ENCODE measurements at regions not wholly inside any gene's neighbourhood (a gene's known extent, or its start where the extent isn't known, plus 50 kb on each side); places are given as distances from the start of the nearest gene placed in this dataset.

DNA sequence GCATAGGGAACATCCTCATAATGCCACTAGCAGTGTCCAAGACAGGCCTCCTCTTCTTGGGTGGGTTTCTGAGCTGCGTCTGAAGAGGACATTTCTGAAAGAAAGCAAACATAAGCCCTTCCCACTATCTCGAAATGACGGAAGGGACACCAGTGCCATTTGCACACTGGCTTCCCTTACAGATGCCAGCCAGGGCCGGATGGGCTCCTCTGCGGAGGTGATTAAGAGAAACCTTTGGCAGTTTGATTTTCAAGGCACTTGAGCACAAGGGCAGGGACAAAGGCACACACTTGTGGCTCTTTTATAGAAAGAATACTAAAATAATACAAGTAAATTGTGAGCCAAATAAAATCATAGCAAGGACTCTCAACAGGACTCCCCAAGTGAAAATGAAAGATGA lies 106.6 kb upstream of the CELF2 start:
- H3K4ac ChIP-seq (ENCODE audit: low read length), result no peak overlapping the region
- H4K8ac ChIP-seq (ENCODE audit: low read depth, low read length), result no peak overlapping the region
- WGBS, 2 donors (ENCODE audit: extremely low coverage in 2 of 2, insufficient read length in 2 of 2, insufficient replicate concordance in 1 of 2), result no CpG with 5 or more reads among the region's 5 CpGs
- H3K4me3 ChIP-seq (ENCODE audit: low read length in 2 of 2), result no peak overlapping the region
- no peak overlapping the region for H3K9ac ChIP-seq (ENCODE audit: low read depth, low read length, poor library complexity)
- H4K91ac ChIP-seq (ENCODE audit: low read depth, low read length, poor library complexity), result no peak overlapping the region
- H3K27ac ChIP-seq (replicated peaks; ENCODE audit: low read length), result no peak overlapping the region
- no peak overlapping the region for H2BK120ac ChIP-seq (ENCODE audit: low read depth, low read length)
- no peaks in the 10 kb centered on the region for H3K36me3 ChIP-seq (replicated peaks in 1 of 2; ENCODE audit: control insufficient read depth in 2 of 2, insufficient read depth in 2 of 2, low read length in 2 of 2)
- no peak overlapping the region for H2AK5ac ChIP-seq (ENCODE audit: low read depth, low read length)
- peak overlapping the region; percentile 91 for H2AFZ ChIP-seq (ENCODE audit: low read length)
- no peak overlapping the region for H3K14ac ChIP-seq (ENCODE audit: low read length)
- H3K4me2 ChIP-seq (ENCODE audit: insufficient read depth, low read length, poor library complexity, severe bottlenecking), result no peak overlapping the region
- DNase-seq (ENCODE audit: low spot score), result no peak
- no peak overlapping the region for H3K18ac ChIP-seq (ENCODE audit: low read length)
- H2BK12ac ChIP-seq (ENCODE audit: low read length), result no peak overlapping the region
- H2BK15ac ChIP-seq (ENCODE audit: low read length), result no peak overlapping the region
- H3K9me3 ChIP-seq (replicated peaks in 1 of 2; ENCODE audit: control insufficient read depth in 2 of 2, insufficient read depth in 1 of 2, low read depth in 1 of 2, low read length in 2 of 2), result no peaks in the 10 kb centered on the region
- no peaks in the 10 kb centered on the region for H3K27me3 ChIP-seq (ENCODE audit: control insufficient read depth in 3 of 3, insufficient read depth in 3 of 3, low read depth in 1 of 3, low read length in 3 of 3)
- peaks cover 7 to 8% of the 10 kb centered on the region in 2 donors for H3K4me1 ChIP-seq (ENCODE audit: control insufficient read depth in 2 of 2, insufficient read depth in 1 of 2, low read depth in 1 of 2, low read length in 2 of 2)
- H3K23ac ChIP-seq (ENCODE audit: low read depth, low read length, poor library complexity), result no peak overlapping the region
- H3K79me1 ChIP-seq (ENCODE audit: low read depth, low read length), result no peaks in the 10 kb centered on the region
- no peak overlapping the region for H2BK5ac ChIP-seq (ENCODE audit: low read length)

DNA sequence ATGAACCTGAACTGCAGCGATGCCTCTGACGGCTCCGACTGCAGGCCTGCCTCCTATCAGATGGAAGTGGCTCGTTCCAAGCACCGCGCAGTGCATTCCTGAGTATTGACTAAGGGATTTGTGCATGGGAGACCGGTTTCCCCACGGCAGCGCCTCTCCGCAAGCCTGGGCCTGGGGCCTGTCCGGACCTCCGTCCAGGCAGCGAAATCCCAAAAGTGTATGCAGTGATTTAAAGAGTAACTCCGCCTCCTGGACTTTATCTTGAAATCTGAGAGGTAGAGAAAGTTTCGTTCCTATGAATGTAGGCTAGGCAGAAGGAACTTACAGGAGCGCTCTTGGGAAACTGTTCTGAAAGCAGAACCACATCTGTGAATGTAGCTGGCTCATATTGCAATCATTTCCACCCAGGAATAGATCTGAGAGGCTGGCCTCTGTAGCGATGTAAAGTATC lies 106.2 kb upstream of the CELF2 start:
- H3K36me3 ChIP-seq (replicated peaks in 1 of 2; ENCODE audit: control insufficient read depth in 2 of 2, insufficient read depth in 2 of 2, low read length in 2 of 2), result no peaks in the 10 kb centered on the region
- H2AK5ac ChIP-seq (ENCODE audit: low read depth, low read length), result no peak overlapping the region
- H3K14ac ChIP-seq (ENCODE audit: low read length), result no peak overlapping the region
- H3K27me3 ChIP-seq (ENCODE audit: control insufficient read depth in 3 of 3, insufficient read depth in 3 of 3, low read depth in 1 of 3, low read length in 3 of 3), result no peaks in the 10 kb centered on the region
- no peak overlapping the region for H2BK12ac ChIP-seq (ENCODE audit: low read length)
- no peaks in the 10 kb centered on the region for H3K79me1 ChIP-seq (ENCODE audit: low read depth, low read length)
- WGBS, 2 donors (ENCODE audit: extremely low coverage in 2 of 2, insufficient read length in 2 of 2, insufficient replicate concordance in 1 of 2), result no CpG with 5 or more reads among the region's 17 CpGs
- no peak overlapping the region for H3K23ac ChIP-seq (ENCODE audit: low read depth, low read length, poor library complexity)
- no peak overlapping the region for H3K4me2 ChIP-seq (ENCODE audit: insufficient read depth, low read length, poor library complexity, severe bottlenecking)
- H2BK120ac ChIP-seq (ENCODE audit: low read depth, low read length), result no peak overlapping the region
- H3K4me1 ChIP-seq (ENCODE audit: control insufficient read depth in 2 of 2, insufficient read depth in 1 of 2, low read depth in 1 of 2, low read length in 2 of 2), result peaks cover 7 to 8% of the 10 kb centered on the region in 2 donors
- no peak overlapping the region for H4K8ac ChIP-seq (ENCODE audit: low read depth, low read length)
- H3K4me3 ChIP-seq (ENCODE audit: low read length in 2 of 2), result no peak overlapping the region
- H2BK15ac ChIP-seq (ENCODE audit: low read length), result no peak overlapping the region
- H4K91ac ChIP-seq (ENCODE audit: low read depth, low read length, poor library complexity), result no peak overlapping the region
- DNase-seq (ENCODE audit: low spot score), result peak; percentile 37
- no peak overlapping the region for H2BK5ac ChIP-seq (ENCODE audit: low read length)
- peak overlapping the region; percentile 91 for H2AFZ ChIP-seq (ENCODE audit: low read length)
- no peak overlapping the region for H3K4ac ChIP-seq (ENCODE audit: low read length)
- no peaks in the 10 kb centered on the region for H3K9me3 ChIP-seq (replicated peaks in 1 of 2; ENCODE audit: control insufficient read depth in 2 of 2, insufficient read depth in 1 of 2, low read depth in 1 of 2, low read length in 2 of 2)
- no peak overlapping the region for H3K9ac ChIP-seq (ENCODE audit: low read depth, low read length, poor library complexity)
- H3K18ac ChIP-seq (ENCODE audit: low read length), result no peak overlapping the region
- no peak overlapping the region for H3K27ac ChIP-seq (replicated peaks; ENCODE audit: low read length)

- Histone ChIP-seq H3K4me3 (ENCODE audit: low read length in 2 of 2) (no peak overlapping the region), H2AFZ (ENCODE audit: low read length) (no peak overlapping the region), H4K91ac (ENCODE audit: low read depth, low read length, poor library complexity) (no peak overlapping the region), H3K36me3 (replicated peaks in 1 of 2; ENCODE audit: control insufficient read depth in 2 of 2, insufficient read depth in 2 of 2, low read length in 2 of 2) (no peaks in the 10 kb centered on the region), H2AK5ac (ENCODE audit: low read depth, low read length) (no peak overlapping the region), H2BK120ac (ENCODE audit: low read depth, low read length) (no peak overlapping the region), H3K18ac (ENCODE audit: low read length) (no peak overlapping the region), H3K14ac (ENCODE audit: low read length) (no peak overlapping the region), H4K8ac (ENCODE audit: low read depth, low read length) (no peak overlapping the region), H3K4me1 (ENCODE audit: control insufficient read depth in 2 of 2, insufficient read depth in 1 of 2, low read depth in 1 of 2, low read length in 2 of 2) (peaks cover 7 to 10% of the 10 kb centered on the region in 2 donors), H3K27ac (replicated peaks; ENCODE audit: low read length) (no peak overlapping the region), H3K23ac (ENCODE audit: low read depth, low read length, poor library complexity) (no peak overlapping the region), H2BK12ac (ENCODE audit: low read length) (no peak overlapping the region), H3K27me3 (ENCODE audit: control insufficient read depth in 3 of 3, insufficient read depth in 3 of 3, low read depth in 1 of 3, low read length in 3 of 3) (peaks cover 0 to 4% (median 0%) of the 10 kb centered on the region in 3 experiments), H2BK5ac (ENCODE audit: low read length) (no peak overlapping the region), H3K9me3 (replicated peaks in 1 of 2; ENCODE audit: control insufficient read depth in 2 of 2, insufficient read depth in 1 of 2, low read depth in 1 of 2, low read length in 2 of 2) (peaks cover 0 to 1% of the 10 kb centered on the region in 2 donors), H3K79me1 (ENCODE audit: low read depth, low read length) (no peaks in the 10 kb centered on the region), H3K9ac (ENCODE audit: low read depth, low read length, poor library complexity) (no peak overlapping the region), H2BK15ac (ENCODE audit: low read length) (no peak overlapping the region), H3K4ac (ENCODE audit: low read length) (no peak overlapping the region), H3K4me2 (ENCODE audit: insufficient read depth, low read length, poor library complexity, severe bottlenecking) (no peak overlapping the region)
- no peak for DNase-seq (ENCODE audit: low spot score)
- WGBS, 2 donors (ENCODE audit: extremely low coverage in 2 of 2, insufficient read length in 2 of 2, insufficient replicate concordance in 1 of 2), result no CpG with 5 or more reads among the region's 4 CpGs
Measured at GRCh38 chr10:10914144-10914543, 103.5 kb upstream of the CELF2 start.

DNA sequence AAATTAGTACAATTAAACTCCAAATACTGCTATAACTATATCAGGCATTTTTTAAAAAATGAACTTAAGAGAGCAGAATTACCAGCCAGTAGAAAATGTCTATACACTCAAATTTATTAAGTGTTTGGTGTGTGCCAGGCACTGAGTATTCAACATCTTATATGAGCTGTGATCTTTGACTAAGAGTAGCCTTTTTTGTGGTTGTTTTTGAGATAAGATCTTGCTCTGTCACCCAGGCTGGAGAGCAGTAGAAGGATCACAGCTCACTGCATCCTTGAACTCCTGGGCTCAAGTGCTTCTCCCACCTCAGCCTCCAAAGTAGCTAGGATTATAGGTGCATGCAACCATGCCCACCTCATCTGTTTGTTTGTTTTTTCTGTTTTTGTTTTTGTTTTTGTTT lies 102.5 kb upstream of the CELF2 start:
- Histone ChIP-seq H3K18ac (ENCODE audit: low read length) (no peak overlapping the region), H3K36me3 (replicated peaks in 1 of 2; ENCODE audit: control insufficient read depth in 2 of 2, insufficient read depth in 2 of 2, low read length in 2 of 2) (no peaks in the 10 kb centered on the region), H3K4ac (ENCODE audit: low read length) (no peak overlapping the region), H3K27me3 (ENCODE audit: control insufficient read depth in 3 of 3, insufficient read depth in 3 of 3, low read depth in 1 of 3, low read length in 3 of 3) (peaks cover 0 to 4% (median 0%) of the 10 kb centered on the region in 3 experiments), H3K23ac (ENCODE audit: low read depth, low read length, poor library complexity) (no peak overlapping the region), H3K14ac (ENCODE audit: low read length) (no peak overlapping the region), H2AFZ (ENCODE audit: low read length) (no peak overlapping the region), H3K4me2 (ENCODE audit: insufficient read depth, low read length, poor library complexity, severe bottlenecking) (no peak overlapping the region), H2AK5ac (ENCODE audit: low read depth, low read length) (no peak overlapping the region), H3K79me1 (ENCODE audit: low read depth, low read length) (no peaks in the 10 kb centered on the region), H2BK15ac (ENCODE audit: low read length) (no peak overlapping the region), H3K27ac (replicated peaks; ENCODE audit: low read length) (no peak overlapping the region), H4K91ac (ENCODE audit: low read depth, low read length, poor library complexity) (no peak overlapping the region), H2BK5ac (ENCODE audit: low read length) (no peak overlapping the region), H3K4me1 (ENCODE audit: control insufficient read depth in 2 of 2, insufficient read depth in 1 of 2, low read depth in 1 of 2, low read length in 2 of 2) (peaks cover 7 to 10% of the 10 kb centered on the region in 2 donors), H3K4me3 (ENCODE audit: low read length in 2 of 2) (no peak overlapping the region), H3K9me3 (replicated peaks in 1 of 2; ENCODE audit: control insufficient read depth in 2 of 2, insufficient read depth in 1 of 2, low read depth in 1 of 2, low read length in 2 of 2) (peaks cover 0 to 1% of the 10 kb centered on the region in 2 donors), H4K8ac (ENCODE audit: low read depth, low read length) (no peak overlapping the region), H2BK12ac (ENCODE audit: low read length) (no peak overlapping the region), H2BK120ac (ENCODE audit: low read depth, low read length) (no peak overlapping the region), H3K9ac (ENCODE audit: low read depth, low read length, poor library complexity) (no peak overlapping the region)
- no peak for DNase-seq (ENCODE audit: low spot score)

All from neuronal stem cell (in vitro differentiated cells).